GM12878 (cell line): ENCODE measurements at regions not wholly inside any gene's neighbourhood (a gene's known extent, or its start where the extent isn't known, plus 50 kb on each side); places are given as distances from the start of the nearest gene placed in this dataset.

Experiments
- ATAC-seq: fragments of 200-7000 bp; cut with Tn5 transposase; 3 replicates; pipeline ENCODE4 v1.9.1; 2020; ENCODE audit warnings: mild to moderate bottlenecking, moderate library complexity
- BruUV-seq: library from RNA; stranded (reverse); fragments of 400-500 nt; replicated peaks from 2 replicates; lab custom pipeline; 2021; lab: Mats Ljungman, UMichigan
- CTCF ChIA-PET: fragments of 300-600 bp; sonication (Branson Sonifier 250); formaldehyde crosslinking; extraction: SDS; loops from one replicate; lab custom pipeline; 2021; ENCODE audit warnings: inconsistent platforms; lab: Yijun Ruan, JAX
- POLR2A ChIA-PET: fragments of 350-600 bp; formaldehyde crosslinking; extraction: SDS; loops from one replicate; lab custom pipeline; 2021; ENCODE audit warnings: inconsistent platforms; lab: Charles Lee
- RAD21 ChIA-PET: fragments of 300-600 bp; sonication (Branson Sonifier 250); formaldehyde crosslinking; loops from one replicate; lab custom pipeline; 2023; ENCODE audit warnings: antibody characterized with exemption; ENCODE audit not compliant: unreplicated experiment; lab: Charles Lee
- SMC1A ChIA-PET: fragments of 300-600 bp; sonication (Branson Sonifier 250); formaldehyde crosslinking; loops from one replicate; lab custom pipeline; 2023; ENCODE audit not compliant: unreplicated experiment, uncharacterized antibody; lab: Charles Lee
- DNase-seq: peaks from one replicate; pipeline ENCODE4 v3.0.0-alpha.2; 2011; ENCODE audit warnings: low read depth, low spot score
- FAIRE-seq: peaks from 3 replicates; lab custom pipeline; 2011; peaks lifted over from hg19 to GRCh38; lab: Jason Lieb, UNC
- H2AFZ ChIP-seq: 2 replicates; pipeline ENCODE4 v1.6.0; 2011; ENCODE audit warnings: low read depth, low read length, control low read depth; ENCODE audit not compliant: control insufficient read depth
- H3K27ac ChIP-seq: 2 replicates; pipeline ENCODE4 v1.5.1; 2011; ENCODE audit warnings: control low read depth; ENCODE audit not compliant: control insufficient read depth, insufficient read depth
- H3K27me3 ChIP-seq, 2 experiments: replicated peaks in 1 of 2; 2 replicates each; pipeline versions ENCODE4 v1.6.0 to v1.6.1; 2011; ENCODE audit warnings: low read length in 1 of 2; ENCODE audit not compliant: control insufficient read depth in 2 of 2, insufficient read depth in 2 of 2
- H3K36me3 ChIP-seq, 2 experiments: 2 replicates each; pipeline ENCODE4 v1.5.1; 2011; ENCODE audit warnings: low read length in 1 of 2; ENCODE audit not compliant: control insufficient read depth in 2 of 2, insufficient read depth in 2 of 2
- H3K4me1 ChIP-seq: 2 replicates; pipeline ENCODE4 v1.6.1; 2011; ENCODE audit warnings: mild to moderate bottlenecking, low read length, moderate library complexity, mixed read lengths; ENCODE audit not compliant: control insufficient read depth, insufficient read depth
- H3K4me2 ChIP-seq: 2 replicates; pipeline ENCODE4 v1.6.0; 2011; ENCODE audit warnings: control low read depth; ENCODE audit not compliant: control insufficient read depth, insufficient read depth
- H3K4me3 ChIP-seq: fragments of 200-600 bp; sonication (generic); 2 replicates; pipeline ENCODE4 v1.5.1; 2016
- H3K79me2 ChIP-seq: 2 replicates; pipeline ENCODE4 v1.6.0; 2011; ENCODE audit warnings: low read length; ENCODE audit not compliant: control insufficient read depth, insufficient read depth
- H3K9ac ChIP-seq: 2 replicates; pipeline ENCODE4 v1.8.0; 2011; ENCODE audit warnings: low read length, control low read depth, mixed read lengths; ENCODE audit not compliant: control insufficient read depth, insufficient read depth
- H3K9me3 ChIP-seq: replicated peaks from 3 replicates; pipeline ENCODE4 v1.5.1; 2011; ENCODE audit warnings: mild to moderate bottlenecking, low read length; ENCODE audit not compliant: control insufficient read depth, insufficient read depth
- H4K20me1 ChIP-seq: 2 replicates; pipeline ENCODE4 v1.6.0; 2011; ENCODE audit not compliant: control insufficient read depth, insufficient read depth
- CREM ChIP-seq: IDR thresholded peaks from 2 replicates; pipeline ENCODE4 v1.6.1; 2014; ENCODE audit warnings: antibody characterized with exemption, low read depth
- EED ChIP-seq: sonication (generic); IDR thresholded peaks from 2 replicates; pipeline ENCODE4 v1.6.1; 2016; ENCODE audit warnings: antibody characterized with exemption, low read depth
- EP300 ChIP-seq, 2 experiments: fragments of 150-350 bp in 1 of 2; IDR thresholded peaks; 2 replicates each; pipeline ENCODE4 v1.6.1; 2011 to 2012; ENCODE audit warnings: low read depth in 2 of 2, low read length in 2 of 2, borderline replicate concordance in 1 of 2, improper control_type of control experiment in 1 of 2, inconsistent platforms in 1 of 2; ENCODE audit not compliant: control insufficient read depth in 1 of 2
- ETV6 ChIP-seq, 2 experiments: fragments of 450-650 bp in 1 of 2; IDR thresholded peaks in 1 of 2; conservative IDR thresholded peaks in 1 of 2; 2 replicates each; pipeline ENCODE4 v1.6.1; 2014; ENCODE audit warnings: antibody characterized with exemption in 1 of 2, borderline replicate concordance in 1 of 2, low read depth in 1 of 2, mild to moderate bottlenecking in 1 of 2, moderate library complexity in 1 of 2
- TARDBP ChIP-seq: IDR thresholded peaks from 2 replicates; pipeline ENCODE4 v1.6.1; 2016; ENCODE audit warnings: borderline replicate concordance
- TCF7 ChIP-seq: IDR thresholded peaks from 2 replicates; pipeline ENCODE4 v1.6.1; 2014; ENCODE audit warnings: antibody characterized with exemption, borderline replicate concordance
- YBX1 ChIP-seq: fragments of 450-650 bp; IDR thresholded peaks from 2 replicates; pipeline ENCODE4 v1.6.1; 2016; ENCODE audit warnings: antibody characterized with exemption
- ZNF622 ChIP-seq: fragments of 450-650 bp; IDR thresholded peaks from 2 replicates; pipeline ENCODE4 v1.6.1; 2017; ENCODE audit warnings: mild to moderate bottlenecking, inconsistent platforms
- WGBS: methylation state at CpG from one replicate; pipeline ENCODE4 v1.1.6; 2016; ENCODE audit warnings: low lambda C conversion rate; ENCODE audit not compliant: insufficient replicate concordance, insufficient coverage; ENCODE audit errors: missing lambda C conversion rate; 5-methylcytosine and 5-hydroxymethylcytosine counted together
- in situ Hi-C: fragments of 300-500 bp; cut with MboI; formaldehyde crosslinking; loops from 9 replicates; pipeline ENCODE4 v1.14.3; 2018; ENCODE audit warnings: mixed read lengths
- intact Hi-C: fragments of 100-400 bp; cut with micrococcal nuclease; formaldehyde crosslinking; loops from one replicate; pipeline ENCODE4 v1.14.2; 2022; ENCODE audit not compliant: unreplicated experiment
- TF ChIP-seq, protein P1 (sequence below): fragments of 450-650 bp; formaldehyde crosslinking; IDR thresholded peaks from 2 replicates; pipeline ENCODE4 v1.5.0; 2022; ENCODE audit warnings: mild to moderate bottlenecking, missing genetic modification characterization

DNA sequence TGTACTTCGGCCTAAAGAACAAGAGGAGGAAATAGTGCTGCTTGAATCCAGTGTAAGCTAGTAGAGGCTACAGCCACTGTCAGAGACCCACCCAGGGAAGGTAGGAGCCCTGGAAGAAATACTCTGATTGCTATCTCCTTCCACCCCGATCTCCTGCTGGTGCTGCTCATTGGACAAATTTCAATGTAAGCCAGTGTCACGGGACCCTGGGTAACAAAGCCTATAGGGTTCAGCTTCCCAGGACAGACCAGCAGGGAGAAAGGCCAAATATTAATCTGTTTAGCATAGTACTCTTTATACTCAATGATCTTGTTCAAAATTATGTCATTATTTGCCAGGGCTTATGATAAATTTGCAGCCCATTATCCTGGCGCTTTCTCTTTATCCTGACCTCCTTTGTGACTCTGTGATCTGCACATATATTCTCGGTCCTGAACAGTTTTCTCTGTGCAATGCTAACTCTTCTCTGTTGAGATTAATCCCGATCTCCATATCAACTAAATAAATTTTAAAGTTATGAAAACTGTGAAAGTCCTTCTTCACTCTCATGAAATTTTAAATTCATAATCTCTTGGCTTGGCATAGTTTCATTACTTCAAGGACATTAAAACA, 218.8 kb upstream of the PREP start:
- ChIA-PET SMC1A (interaction anchor here (0.9 to 4.1 kb wide), 8 partner anchors 8 to 135 kb away, joined by 3 to 13 read pairs (median 5); no protein-coding TSS in a partner anchor), CTCF (no interaction called here), POLR2A (interaction anchor here (1.4 to 1.5 kb wide), 2 partner anchors 9 to 19 kb away, joined by 3 read pairs; no protein-coding TSS in a partner anchor), RAD21 (interaction anchor here (1.0 kb wide), 1 partner anchor 464 kb away, joined by 3 read pairs; the partner anchor contains the start of gene PRDM1)
- H3K4me1 ChIP-seq = peaks cover 4% of the 10 kb centered on the region; the same call in 1 of the 2 replicates
- ATAC-seq (peak; percentile 20; the same call in 2 of the 3 replicates), FAIRE-seq (no peak), DNase-seq (no peak)
- WGBS = 81% methylated on average over 6 of the region's 6 CpGs
- H3K9ac ChIP-seq = no peak overlapping the region
- in situ Hi-C loops = no loop called here
- TF ChIP-seq EED (no peak), YBX1 (no peak), CREM (no peak), ETV6 (conservative IDR thresholded peaks at IDR 0.05 in 1 of 2, IDR thresholded peaks at IDR 0.05 in 1 of 2; ENCODE audit: borderline replicate concordance in 1 of 2, low read depth in 1 of 2) (no peak), TCF7 (no peak), TARDBP (no peak), EP300 (IDR thresholded peaks at IDR 0.05; ENCODE audit: borderline replicate concordance in 1 of 2, control insufficient read depth in 1 of 2, low read depth in 2 of 2, low read length in 2 of 2) (no peak), ZNF622 (no peak)
- TF ChIP-seq, protein P1, sequence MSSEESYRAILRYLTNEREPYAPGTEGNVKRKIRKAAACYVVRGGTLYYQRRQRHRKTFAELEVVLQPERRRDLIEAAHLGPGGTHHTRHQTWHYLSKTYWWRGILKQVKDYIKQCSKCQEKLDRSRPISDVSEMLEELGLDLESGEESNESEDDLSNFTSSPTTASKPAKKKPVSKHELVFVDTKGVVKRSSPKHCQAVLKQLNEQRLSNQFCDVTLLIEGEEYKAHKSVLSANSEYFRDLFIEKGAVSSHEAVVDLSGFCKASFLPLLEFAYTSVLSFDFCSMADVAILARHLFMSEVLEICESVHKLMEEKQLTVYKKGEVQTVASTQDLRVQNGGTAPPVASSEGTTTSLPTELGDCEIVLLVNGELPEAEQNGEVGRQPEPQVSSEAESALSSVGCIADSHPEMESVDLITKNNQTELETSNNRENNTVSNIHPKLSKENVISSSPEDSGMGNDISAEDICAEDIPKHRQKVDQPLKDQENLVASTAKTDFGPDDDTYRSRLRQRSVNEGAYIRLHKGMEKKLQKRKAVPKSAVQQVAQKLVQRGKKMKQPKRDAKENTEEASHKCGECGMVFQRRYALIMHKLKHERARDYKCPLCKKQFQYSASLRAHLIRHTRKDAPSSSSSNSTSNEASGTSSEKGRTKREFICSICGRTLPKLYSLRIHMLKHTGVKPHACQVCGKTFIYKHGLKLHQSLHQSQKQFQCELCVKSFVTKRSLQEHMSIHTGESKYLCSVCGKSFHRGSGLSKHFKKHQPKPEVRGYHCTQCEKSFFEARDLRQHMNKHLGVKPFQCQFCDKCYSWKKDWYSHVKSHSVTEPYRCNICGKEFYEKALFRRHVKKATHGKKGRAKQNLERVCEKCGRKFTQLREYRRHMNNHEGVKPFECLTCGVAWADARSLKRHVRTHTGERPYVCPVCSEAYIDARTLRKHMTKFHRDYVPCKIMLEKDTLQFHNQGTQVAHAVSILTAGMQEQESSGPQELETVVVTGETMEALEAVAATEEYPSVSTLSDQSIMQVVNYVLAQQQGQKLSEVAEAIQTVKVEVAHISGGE = no peak
- no peaks in the 10 kb centered on the region for H3K36me3 ChIP-seq
- H2AFZ ChIP-seq = no peak overlapping the region
- no peak overlapping the region for H3K4me3 ChIP-seq
- no peaks in the 10 kb centered on the region for H4K20me1 ChIP-seq
- no TSS peak for BruUV-seq
- intact Hi-C loops = no loop called here
- no peaks in the 10 kb centered on the region for H3K79me2 ChIP-seq
- H3K27ac ChIP-seq = no peak overlapping the region
- H3K9me3 ChIP-seq = peaks cover 1% of the 10 kb centered on the region; the same call in 1 of the 3 replicates
- no peaks in the 10 kb centered on the region for H3K27me3 ChIP-seq
- H3K4me2 ChIP-seq = no peak overlapping the region
